NCI-H2196 (cell line): ENCODE measurements at regions not wholly inside any gene's neighbourhood (a gene's known extent, or its start where the extent isn't known, plus 50 kb on each side); places are given as distances from the start of the nearest gene placed in this dataset.

Source experiments
- DNase-seq: peaks from one replicate; lab custom pipeline; 2025; ENCODE audit not compliant: unreplicated experiment; lab: John Stamatoyannopoulos, UW

DNA sequence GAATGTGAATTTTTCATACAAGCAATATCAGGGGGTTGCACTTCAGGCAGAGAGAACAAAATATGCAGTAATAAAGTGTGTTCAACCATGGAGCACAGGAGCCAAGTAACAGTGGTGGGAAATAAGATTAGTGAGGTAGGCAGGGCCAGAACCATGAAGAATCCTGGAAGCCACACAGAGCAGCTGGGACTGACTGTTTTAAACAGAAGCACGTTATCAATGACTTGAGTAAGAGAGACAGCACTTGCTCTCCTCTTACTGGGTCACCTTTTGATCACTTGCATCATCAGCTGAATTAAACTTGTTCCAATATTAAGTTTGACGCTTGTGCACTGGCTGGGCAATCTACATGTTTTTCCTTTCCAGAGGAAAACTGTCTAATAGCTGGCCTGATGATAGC is 238.5 kb downstream of the TBX18 start:
- DNase-seq: no peak

DNA sequence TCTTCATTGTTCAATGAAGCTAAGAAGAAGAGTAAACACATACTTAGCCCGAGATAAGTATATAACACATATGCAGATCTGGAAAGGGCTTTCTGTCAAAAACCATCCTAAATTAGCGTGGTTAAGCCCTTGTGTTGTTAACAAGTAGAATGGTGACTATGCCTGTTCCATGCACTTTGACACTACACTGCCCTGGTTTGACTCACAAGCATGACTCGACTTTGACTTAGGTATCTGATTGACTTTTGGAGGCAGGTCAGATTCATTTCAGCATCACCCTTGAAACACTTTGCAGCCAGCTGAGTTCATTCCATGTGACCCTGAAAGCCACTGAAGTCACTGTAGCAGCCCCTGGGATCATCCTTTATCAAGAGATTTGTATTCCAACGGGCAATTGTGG is 239.8 kb downstream of the TBX18 start:
- no peak for DNase-seq

DNA sequence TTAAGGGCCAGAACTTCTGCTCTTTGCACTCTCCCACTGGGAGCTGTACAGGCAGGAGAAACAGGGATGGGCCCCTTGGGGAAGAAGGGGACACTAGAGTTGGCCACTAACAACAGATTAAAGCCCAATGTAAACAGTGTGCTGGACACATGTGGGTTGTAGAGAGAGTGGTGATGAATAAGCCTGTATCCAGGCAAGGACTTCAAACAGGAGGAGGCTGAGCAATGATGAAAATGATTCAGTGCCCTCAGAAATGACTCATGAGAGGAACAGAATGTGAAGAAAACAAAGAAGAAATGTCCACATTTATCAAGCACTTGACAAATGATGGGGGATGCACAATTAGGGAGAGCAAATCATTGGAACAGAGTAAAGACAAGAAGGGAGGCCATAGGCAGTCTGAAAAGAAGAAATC is 242.3 kb downstream of the TBX18 start:
- no peak for DNase-seq

DNA sequence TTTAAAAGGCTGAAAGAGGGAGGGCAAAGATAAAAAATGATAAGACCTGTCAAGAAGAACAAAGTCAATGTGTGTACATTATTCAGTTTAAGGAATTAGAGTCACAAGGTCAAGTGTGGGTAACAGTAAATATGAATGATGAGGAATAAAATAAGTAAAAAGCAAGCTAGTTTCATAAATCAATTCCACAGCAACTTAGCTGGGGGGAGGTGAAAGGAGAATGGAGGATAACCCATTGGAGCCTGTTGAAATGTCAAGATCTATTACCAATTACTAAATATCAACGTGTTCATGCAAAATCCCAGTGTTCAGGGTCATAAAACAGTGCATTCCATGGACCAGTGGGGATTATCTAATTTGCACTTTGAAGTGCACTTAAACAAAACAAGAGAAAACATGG is 242.9 kb downstream of the TBX18 start:
- no peak for DNase-seq

DNA sequence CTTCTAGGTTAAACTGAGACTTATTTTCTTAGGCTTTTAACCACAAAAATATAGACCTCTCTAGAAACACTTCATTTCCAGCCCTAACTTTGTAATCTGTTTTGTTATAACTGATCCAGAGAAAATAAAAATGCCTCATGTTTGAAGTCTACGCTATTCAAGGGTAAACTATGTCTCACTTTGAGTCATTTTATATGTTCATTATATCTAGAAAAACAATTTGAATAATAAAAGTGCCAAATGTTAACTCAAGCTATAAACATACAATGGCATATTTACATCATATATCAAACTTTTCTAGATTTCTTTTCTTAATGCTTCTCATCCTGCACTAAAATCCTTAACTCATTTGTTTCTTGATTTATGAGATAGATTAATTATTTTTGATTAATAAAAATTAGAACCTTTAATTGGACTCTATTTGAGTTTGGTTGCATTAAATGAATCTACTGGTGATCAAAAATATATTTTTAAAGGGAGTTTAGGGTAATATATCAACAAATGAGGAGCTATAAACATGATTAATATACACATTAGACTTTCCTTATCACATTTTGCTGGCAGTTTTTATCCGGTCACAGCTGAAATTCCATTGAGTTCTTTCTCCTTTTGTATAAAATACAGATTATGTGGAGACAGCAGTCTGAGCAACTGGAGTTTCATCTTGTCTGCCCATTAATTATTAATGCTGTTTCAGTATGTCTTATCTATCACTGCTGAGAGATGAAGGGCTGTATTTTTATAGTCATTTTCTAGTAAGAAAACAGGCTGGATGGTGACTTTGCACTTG is 246.5 kb downstream of the TBX18 start:
- no peak for DNase-seq

DNA sequence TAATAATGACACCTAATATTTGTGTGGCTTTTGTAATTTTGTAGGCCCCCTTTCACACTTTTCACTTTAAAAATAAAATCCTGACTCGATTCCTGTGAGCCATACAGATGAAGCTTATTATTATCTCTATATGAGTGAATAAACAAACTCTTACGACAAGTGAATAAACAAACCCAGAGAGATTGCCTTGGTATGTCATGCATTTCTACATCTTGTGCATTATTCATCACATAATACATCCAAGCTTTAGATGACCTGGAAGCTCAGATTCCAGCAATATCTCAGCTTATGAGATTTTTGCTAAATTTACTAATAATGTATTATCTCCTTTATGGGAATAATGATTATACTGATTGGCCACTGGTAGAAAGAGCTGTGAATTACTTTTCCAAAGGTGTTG is 248.2 kb downstream of the TBX18 start:
- no peak for DNase-seq

DNA sequence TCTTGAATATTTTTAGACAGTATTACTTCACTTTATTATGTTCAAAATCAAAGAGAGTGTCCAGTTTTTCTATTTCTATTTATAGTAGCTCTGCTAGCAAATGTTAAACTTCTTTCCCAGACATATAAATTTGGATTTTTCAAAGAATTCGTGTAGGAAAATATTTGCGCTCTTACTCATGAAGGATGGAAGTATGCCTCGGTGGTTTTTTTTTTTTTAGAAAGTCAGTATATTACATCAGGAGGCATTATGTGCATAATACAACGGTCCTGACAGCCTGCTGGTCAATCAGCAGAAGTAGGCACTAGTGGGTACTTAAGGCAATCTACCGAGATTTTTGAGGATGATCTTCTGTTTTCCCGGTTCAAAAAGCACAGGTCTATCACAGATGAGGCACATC is 249.3 kb downstream of the TBX18 start:
- no peak for DNase-seq

DNA sequence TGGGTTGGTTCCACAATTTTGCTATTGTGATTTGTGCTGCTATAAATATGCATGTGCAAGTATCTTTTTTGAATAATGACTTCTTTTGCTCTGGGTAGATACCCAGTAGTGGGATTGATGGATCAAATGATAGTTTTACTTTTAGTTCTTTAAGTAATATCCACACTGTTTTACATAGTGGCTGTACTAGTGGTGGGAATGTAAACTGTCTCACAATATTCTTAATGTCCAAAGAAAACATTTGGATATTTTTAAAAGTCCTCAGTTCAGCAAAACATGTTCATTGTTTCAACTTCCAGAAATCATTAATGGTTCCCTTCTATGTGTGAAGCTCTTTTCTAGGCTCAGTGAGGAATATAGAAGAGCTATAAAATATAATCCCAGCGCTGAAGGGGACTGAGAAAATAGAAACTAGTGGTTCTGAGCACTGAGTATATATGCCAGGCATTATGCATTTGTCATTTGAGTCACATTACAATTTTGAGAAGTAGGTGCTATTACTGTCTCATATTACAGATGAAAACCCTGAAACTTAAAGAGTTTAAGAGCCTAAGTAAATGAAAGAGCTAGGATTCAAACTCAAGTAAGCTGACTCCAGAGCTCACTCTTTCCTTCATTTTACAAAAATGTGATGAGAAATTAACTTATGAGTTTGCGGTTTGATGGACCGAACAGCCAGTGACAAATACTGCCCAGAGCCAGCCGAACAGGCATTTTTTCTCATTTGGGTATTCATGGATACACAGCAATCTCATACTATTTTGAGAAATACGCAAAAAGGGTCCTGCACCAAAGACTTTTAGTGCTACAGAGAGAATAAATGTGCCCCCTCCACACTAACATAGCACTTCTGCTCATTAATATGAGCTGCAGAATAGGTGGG is 250.1 kb downstream of the TBX18 start:
- DNase-seq: no peak

DNA sequence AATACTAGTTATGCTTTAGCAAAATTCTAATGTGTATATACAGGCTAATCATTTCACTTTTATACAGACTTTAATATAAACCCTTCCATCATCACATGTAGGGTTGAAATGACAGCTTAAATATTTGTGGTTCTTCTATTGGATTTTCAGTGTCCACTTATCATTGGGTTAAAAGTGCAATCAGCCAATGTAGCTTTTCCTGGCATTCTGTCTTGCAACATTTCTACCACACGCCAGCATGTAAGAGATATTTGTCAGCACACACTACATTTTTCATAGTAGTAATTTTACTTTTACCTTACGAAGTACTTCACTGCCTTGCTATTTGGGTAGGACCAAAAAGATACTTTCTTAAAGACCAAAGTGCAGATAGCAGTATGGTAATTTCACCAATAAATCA is 252.0 kb downstream of the TBX18 start:
- no peak for DNase-seq

DNA sequence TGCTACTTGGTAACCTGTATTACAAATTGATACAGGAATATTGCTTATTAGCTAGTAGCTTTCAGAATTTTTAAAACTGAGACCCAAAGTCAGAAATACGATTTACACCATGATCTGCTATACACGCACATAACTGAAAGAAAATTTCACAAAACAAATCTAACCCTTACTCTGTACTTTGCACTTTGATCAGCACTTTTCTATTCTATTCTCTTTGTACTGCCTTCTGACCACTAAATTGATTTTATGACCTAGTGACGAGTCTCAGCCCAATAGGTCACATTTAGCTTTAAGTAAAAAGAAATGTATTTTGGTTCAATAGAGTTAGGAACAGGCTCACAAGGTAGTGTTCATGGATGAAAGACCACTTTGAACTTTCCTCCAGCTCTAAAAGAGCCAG is 252.5 kb downstream of the TBX18 start:
- no peak for DNase-seq

DNA sequence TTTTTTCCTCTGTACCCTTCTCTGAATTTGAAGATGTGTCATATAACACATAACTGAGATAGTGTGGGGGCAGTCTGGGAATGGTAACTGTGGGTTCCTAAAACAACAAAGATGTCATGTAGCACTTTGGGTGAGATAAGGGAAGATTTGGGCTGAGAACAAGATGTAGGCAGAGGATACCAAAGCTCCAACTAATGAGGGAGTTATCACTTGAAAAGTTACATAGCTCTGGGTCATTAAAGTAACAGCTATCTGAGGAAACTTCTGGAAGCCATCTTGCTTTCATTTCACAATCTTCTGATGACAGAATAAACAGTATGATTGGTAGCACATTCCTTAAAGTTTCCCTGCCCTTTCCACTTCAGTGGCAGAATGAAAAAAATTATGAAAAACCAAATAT is 255.4 kb downstream of the TBX18 start:
- DNase-seq: no peak

DNA sequence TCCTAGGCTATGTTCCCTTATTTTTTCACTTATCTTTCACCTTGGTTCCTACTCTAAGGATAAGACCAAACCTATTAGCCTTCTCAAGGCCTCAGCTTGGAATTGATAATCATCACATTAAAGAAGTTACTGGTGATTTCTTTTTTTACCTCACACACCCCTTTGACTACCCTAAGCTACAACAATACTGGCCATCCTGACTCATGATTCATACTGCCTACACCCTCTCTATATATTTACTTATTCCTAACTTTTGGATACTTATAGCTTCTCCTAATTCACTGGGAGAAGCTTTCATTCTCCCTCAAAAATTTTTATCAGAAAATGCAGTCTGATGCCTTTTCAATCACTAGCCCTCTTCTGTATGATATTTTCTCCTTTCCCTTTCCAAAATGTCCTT is 256.1 kb downstream of the TBX18 start:
- DNase-seq: no peak

DNA sequence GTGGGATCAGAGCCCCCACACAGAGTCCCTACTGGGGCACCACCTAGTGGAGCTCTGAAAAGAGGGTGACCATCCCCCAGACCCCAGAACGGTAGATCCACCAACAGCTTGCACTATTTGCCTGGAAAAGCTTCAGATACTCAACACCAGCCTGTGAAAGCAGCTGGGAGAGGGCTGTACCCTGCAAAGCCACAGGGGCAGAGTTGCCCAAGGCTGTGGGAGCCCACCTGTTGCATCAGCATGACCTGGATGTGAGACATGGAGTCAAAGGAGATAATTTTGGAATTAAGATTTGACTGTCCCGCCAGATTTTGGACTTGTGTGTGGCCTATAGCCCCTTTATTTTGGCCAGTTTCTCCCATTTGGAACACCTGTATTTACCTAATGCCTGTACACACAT is 260.4 kb downstream of the TBX18 start:
- DNase-seq: no peak

DNA sequence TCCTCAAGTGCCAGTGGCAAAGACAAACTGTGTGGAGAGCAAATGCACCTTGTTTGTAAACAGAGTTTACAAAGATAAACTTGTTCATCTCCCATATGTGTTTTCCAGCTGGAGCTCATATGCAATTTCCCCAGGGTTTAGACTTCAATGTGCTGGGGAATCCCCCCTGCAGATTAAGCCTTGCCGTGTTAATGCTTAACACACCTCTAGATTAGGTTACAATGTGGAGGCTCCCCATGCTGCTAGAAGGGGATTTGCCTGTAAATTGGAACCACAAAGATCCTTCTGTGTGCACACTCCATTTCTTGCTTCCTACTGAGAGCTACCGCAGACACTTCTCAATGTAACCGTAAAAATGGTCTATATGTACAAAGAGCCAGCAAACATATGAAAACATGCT is 263.1 kb downstream of the TBX18 start:
- no peak for DNase-seq

DNA sequence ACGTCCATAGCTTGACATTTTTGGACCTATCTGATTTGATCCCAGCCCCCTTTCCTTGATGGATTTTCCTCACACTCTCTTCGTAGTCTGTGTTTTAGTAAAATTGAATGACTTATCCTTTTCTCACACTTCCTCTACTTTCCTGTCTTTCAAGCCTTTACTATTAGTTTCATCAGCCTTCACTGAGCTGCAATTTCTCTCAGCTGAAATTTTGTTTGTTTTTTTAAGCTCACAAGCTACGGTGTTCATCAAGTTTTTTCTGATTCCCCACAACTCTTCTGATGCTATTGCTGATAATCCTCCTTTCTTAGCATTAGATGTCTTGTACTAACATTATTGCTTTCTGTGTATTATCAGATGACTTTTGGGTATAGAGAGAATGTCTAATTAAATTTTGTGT is 263.7 kb downstream of the TBX18 start:
- no peak for DNase-seq

DNA sequence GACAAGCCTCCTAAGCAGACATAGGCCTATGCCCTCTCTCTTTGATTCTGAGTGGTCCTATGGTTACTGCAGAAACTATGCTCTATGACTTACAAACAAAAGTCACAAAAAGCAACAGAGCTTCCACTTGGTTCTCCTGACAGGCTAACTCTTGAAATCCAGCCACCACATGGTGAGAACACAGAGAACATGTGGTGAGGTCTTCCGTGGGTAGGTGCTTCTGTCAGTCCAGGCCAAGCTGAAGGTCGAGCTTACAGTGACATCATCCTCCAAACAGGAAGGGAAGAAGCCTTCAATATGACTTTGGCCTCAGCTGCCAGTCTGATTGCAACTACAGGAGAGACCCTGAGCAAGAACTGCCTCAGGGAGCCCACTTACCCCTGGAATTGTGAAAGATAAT is 265.5 kb downstream of the TBX18 start:
- DNase-seq: no peak

DNA sequence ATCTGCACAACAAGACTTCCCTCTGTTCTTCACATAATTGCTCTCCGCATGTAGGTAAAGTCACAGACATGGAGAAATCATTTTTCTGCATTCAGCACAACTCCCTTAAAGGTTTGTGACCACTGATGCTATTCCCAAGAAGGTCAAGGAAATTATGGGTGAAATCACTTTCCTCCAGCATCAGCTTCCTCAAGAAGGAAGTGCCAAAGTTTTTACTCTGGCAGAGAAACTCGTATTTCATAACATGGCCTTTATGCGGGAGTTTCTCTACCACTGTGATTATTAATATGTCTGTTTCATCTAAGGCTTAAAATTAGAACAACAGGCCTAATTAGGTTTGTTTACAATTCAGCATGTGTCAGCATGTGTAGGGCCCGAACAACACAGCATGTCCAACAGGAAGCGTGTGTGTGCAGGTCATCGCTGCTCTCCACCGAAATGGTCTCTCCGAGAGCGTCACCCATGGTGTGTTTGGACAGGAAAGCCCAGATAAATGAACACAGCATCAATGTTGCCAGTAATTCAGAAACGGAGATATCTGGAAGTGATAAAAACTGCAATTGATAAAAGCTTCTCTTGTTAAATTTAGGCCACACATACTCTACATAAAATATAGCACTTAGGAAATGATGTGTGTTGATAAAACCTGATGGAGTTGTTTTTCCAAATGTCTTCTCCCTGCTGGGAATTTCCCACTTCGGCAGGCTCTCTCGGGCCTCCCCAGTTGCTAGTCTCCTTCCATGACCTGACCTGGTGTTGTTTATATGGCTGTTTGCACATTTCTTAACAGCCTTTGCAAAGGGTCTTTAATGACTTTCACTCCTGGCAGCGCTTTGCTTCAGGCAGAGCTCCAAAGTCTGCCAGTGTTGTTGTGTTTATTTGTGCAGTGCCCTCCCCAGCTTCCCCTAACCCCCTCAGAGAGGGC is 265.1 kb upstream of the CEP162 start:
- DNase-seq: no peak

DNA sequence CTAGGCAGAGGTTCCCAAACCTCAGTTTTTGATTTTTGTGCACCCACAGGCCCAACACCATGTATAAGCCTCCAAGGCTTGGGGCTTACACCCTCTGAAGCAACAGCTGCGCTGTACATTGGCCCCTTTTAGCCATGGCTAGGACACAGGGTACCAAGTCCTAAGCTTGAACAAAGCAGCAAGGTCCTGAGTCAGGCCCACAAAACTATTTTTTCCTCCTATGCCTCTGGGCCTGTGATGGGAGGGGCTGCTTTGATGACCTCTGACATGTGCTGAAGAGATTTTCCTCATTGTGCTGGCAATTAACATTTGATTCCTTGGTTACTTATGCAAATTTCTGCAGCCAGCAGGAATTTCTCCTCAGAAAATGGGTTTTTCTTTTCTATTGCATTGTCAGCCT is 262.2 kb upstream of the CEP162 start:
- no peak for DNase-seq

DNA sequence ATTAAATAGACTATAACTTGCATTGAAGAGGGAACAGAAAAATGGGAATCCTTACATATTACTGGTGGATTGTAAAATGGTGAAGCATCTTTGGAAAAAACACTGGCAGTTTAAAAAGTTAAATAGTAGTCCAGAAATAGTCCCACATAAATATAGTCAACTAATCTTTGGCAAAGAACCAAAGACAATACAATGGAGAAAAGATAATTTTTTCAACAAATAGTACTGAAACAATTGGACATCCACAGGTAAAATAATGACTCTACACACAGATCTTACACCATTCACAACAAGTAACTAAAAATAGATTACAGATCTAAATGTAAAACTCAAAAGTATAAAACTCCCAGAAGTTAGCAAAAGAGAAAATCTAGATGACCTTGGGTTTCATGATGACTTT is 259.1 kb upstream of the CEP162 start:
- no peak for DNase-seq

DNA sequence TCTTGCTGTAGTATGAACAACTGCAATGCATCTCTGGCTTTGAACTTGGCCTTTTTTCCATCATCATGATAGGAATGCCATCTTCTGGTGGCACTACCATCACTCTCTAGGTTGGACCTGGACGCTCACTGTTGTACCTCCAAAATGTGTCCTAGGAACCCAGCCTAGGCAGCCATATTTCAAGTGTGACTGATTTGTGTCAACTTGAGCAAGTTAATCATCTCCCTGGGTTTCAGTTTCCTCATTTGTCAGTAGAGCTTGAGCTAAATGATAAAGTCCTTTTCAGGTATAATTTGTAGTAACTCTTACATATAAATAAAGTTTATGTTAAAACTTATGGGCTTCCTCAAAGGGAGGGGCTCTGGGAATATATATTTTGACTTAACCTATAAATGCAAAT is 241.7 kb upstream of the CEP162 start:
- no peak for DNase-seq

DNA sequence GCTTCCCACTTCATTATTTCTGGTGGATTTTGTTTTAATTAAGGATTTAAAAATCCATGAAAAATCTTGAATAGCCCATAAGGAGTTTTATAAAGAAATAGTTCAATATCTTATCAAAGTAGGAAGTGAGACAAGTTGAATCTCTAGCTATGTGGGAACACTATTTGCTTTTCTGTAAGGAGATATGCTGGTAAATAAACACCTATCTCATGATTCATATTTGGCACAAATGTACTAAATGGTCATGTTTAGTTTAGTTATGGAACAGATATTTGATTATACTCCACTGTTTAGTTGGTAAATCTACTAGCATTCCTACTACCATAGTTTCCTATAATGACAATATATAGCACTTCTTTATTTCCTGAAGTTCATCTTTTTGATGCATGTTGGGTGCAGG is 239.9 kb upstream of the CEP162 start:
- no peak for DNase-seq
